H1 (cell line): ENCODE measurements at regions not wholly inside any gene's neighbourhood (a gene's known extent, or its start where the extent isn't known, plus 50 kb on each side); places are given as distances from the start of the nearest gene placed in this dataset.

Experiments
- CTCF ChIP-seq, 3 experiments: IDR thresholded peaks; 1 replicate in 2 of 3; 2 replicates in 1 of 3; pipeline versions ENCODE4 v1.5.1 to v1.6.1; 2011; ENCODE audit warnings: low read length in 3 of 3, mild to moderate bottlenecking in 3 of 3, inconsistent platforms in 2 of 3, low read depth in 1 of 3, moderate library complexity in 1 of 3; ENCODE audit not compliant: insufficient read depth in 1 of 3; ENCODE audit errors: control extremely low read depth in 1 of 3
- EGR1 ChIP-seq: IDR thresholded peaks from 2 replicates; pipeline ENCODE4 v1.6.1; 2011; ENCODE audit warnings: low read depth, low read length, borderline replicate concordance
- MAX ChIP-seq: IDR thresholded peaks from 2 replicates; pipeline ENCODE4 v1.6.1; 2012; ENCODE audit warnings: inconsistent platforms
- POLR2AphosphoS5 ChIP-seq: IDR thresholded peaks from 2 replicates; pipeline ENCODE4 v1.6.1; 2011; ENCODE audit warnings: low read depth, low read length
- TAF7 ChIP-seq: optimal IDR thresholded peaks from 2 replicates; pipeline ENCODE3; 2011; ENCODE audit warnings: low read depth, mild to moderate bottlenecking, inconsistent platforms, low read length, moderate library complexity, borderline replicate concordance

- TF ChIP-seq POLR2AphosphoS5 (no peak), EGR1 (no peak), CTCF (IDR thresholded peaks at IDR 0.05; ENCODE audit: control extremely low read depth in 1 of 3, insufficient read depth in 1 of 3, low read depth in 1 of 3, low read length in 3 of 3) (no peak), TAF7 (no peak), MAX (peak; percentile 31; the same call in 1 of the 2 replicates)
These were observed 52.0 kb upstream of the ULK4 start for GRCh38 chr3:42013691-42014457.
